ENCODE measurements at regions not wholly inside any gene's neighbourhood (a gene's known extent, or its start where the extent isn't known, plus 50 kb on each side); places are given as distances from the start of the nearest gene placed in this dataset.

DNA sequence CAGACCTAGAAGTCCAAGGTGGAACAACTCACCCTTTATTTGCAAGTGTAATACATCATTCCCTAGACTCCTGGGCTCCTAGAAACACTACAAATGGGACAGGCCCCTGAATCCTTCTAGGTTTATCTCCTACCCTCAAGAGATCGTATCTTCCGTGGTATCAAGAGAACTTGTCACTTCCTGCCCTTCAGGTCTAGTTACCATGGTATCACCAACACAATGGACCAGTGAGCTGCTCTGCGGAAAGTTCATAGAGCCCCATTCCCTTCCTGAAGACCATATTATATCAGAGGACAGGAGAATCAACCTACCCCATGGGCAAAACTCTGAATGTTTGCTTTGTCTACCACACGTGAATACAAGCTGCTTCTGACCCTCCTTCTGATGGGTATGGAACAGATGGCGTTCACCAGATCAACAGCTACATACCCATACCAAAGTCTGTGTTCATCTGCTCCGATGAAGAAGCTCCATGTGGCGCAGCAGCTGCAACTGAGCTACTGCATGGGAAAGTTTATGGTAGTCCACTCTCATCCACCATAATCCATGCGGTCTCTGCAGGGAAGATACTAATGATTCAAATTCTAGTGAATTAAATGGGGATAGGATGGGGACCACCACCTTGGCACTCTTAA lies 84.6 kb upstream of the KLF13 start:
- DNase-seq (ENCODE audit: low read depth in 1 of 2, low spot score in 1 of 2): no peak

- no peak for DNase-seq (ENCODE audit: low read depth in 1 of 2, low spot score in 1 of 2)
These were observed 82.7 kb upstream of the KLF13 start for GRCh38 chr15:31243895-31244294.

DNA sequence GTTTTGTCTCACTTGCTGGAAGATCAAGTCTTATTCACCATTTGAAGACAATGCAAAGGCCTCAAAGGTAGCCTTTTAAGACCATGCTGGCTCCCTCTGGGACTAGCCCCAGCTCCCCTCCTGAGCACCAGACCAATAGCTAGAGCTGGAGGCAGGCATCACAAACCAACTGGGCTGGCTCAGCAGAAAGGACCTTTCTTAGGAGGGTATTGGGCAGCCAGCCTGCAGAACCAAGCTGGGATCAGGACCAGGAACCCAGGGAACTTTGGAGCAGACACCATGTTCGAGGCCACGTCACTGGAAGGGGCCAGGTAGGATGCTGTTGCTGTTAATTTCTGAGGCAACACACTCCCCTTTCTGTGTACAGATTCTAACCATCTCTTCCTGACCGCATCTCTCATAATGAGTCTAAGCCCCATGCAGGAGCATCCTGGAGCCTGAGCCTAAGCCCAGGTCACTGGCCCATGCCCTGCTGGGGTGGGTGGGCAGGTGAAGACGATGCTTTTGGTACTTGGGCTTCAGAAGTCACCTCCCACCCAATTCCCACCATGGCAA lies 81.4 kb upstream of the KLF13 start:
- no peak for DNase-seq (ENCODE audit: low read depth in 1 of 2, low spot score in 1 of 2)

DNA sequence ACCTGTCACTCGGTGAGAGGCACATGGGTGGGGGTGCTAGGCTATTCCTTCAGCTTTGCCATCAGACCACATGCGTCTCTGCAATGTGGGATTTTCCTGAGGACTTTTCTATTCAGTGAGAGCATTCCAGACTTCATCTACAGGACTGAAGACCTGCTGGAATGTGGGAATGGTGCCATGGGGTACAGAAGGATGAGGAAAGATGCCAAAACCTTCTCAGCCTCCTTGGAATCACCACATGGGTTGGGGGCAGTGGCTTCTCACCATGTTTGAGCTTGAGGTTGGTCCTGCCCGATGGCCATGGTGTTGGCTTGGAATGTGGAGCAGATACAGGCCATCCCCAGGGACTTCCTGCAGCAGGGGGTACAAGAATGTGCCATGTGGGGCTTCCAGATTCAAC lies 80.9 kb upstream of the KLF13 start:
- DNase-seq (ENCODE audit: low read depth in 1 of 2, low spot score in 1 of 2): no peak

DNA sequence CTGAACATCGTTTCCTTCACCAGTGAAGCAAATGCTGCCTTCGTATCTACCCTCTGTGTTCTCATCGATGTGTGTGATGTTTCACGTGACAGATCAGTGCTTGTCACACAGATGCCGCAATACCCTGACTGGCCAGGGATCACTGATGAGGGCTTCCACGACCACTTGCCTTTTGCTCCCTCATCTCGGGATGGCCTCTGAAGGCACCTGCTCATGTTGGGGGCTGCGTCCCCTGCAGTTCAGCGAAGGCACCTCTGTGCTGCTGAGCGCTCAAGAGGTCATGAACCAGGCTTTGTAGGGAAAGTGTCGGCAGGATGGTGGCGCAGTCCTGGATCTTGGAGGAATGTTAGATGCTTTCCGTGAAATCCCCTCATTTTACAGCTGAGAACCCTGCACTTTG lies 79.2 kb upstream of the KLF13 start:
- no peak for DNase-seq (ENCODE audit: low read depth in 1 of 2, low spot score in 1 of 2)

DNA sequence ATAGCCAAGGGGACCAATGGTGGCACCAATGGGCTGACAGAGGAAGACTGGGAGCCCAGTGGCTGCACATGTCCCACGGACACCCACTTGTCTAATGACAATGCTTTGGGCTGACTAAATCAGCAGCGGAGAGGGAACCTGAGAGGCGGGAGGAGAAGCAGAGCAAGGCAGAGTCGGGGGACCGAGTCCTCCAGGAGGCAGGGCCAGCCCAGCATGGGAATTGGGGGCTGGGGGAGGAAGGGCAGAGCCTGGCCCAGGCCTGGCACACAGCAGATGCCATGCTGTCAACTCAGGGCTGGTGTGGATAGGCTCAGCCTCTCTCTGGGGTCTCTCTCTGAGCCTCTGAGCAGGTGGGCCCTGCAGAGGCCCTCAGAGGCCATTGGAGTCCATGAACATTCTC lies 78.4 kb upstream of the KLF13 start:
- DNase-seq (ENCODE audit: low read depth in 1 of 2, low spot score in 1 of 2): no peak

- no peak for DNase-seq (ENCODE audit: low read depth in 1 of 2, low spot score in 1 of 2)
These were observed 77.7 kb upstream of the KLF13 start for GRCh38 chr15:31248951-31249350.

DNA sequence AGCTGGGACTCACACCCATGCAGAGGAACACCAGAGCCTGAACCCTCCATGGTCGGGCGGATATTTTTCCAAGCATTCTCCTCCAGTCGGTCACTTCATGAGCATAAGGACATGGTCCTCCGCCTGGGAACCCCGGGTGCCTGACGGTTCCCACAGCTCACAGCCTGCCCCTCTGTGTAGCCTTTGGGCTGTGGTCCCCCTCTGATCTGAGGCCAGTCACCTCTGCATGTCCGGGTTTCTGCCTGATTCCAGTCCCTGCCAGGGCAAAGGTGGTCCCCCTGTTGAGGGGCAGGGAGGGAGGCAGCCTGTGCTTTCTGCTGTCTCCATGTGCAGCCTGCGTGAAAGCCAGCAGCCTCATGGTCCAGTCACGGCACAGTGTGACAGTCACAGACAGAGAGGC lies 76.6 kb upstream of the KLF13 start:
- DNase-seq (ENCODE audit: low read depth in 1 of 2, low spot score in 1 of 2): no peak

DNA sequence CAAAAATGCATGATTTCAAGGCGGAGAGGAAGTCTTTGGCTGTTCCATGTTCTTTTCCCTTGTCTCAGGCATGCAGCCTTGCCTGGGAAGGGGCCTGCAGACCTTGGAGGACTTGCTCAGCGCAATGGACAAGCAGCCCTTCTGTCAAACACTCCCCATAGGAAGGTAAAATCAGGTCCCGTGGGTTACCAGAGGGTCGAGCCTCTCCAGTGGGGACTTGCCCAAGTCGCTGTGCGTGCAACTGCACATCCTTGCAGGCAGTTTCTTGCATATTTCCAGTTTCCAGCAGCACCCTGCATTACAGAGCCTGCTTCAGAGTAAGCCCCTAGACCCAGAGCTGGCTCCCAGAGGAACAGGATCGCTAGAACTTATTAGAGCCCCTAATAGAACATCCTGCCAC lies 75.5 kb upstream of the KLF13 start:
- no peak for DNase-seq (ENCODE audit: low read depth in 1 of 2, low spot score in 1 of 2)

GRCh38 chr15:31252171-31252785 lies 74.4 kb upstream of the KLF13 start:
- DNase-seq (ENCODE audit: low read depth in 1 of 2, low spot score in 1 of 2): no peak

DNA sequence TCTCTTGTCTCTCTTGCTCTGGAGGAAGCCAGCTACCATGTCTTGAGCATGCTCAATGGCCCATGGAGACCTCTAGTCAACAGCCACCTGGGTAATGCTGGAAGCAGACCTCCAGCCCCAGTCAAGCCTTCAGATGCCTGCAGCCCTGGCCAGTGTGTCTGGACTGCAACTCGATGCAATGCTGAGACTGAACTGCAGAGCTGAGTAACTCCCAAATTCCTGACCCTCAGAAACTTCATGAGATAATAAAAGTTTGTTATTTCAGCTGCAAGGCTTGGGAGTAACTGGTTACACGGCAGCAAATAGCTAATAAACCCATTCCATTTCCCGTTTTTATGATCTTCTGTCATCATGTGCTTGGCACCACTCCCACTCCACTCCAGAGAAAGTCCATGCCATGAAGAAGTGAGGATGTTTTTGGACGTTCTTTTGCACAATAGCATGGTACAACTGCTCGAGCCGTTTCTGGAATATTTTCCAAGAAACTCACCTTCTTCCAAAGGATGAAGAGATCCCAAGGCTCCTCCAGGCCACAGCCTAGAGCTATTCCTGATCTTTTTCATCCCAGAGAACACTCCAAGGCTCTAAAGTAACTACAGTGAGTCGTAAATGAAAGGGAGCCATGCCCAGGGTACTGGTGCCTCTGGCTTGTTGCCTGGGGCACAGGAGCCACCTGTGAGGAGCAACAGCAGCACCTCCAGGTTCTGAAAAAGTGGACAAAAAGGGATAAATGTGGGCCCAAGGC lies 72.0 kb upstream of the KLF13 start:
- no peak for DNase-seq (ENCODE audit: low read depth in 1 of 2, low spot score in 1 of 2)

DNA sequence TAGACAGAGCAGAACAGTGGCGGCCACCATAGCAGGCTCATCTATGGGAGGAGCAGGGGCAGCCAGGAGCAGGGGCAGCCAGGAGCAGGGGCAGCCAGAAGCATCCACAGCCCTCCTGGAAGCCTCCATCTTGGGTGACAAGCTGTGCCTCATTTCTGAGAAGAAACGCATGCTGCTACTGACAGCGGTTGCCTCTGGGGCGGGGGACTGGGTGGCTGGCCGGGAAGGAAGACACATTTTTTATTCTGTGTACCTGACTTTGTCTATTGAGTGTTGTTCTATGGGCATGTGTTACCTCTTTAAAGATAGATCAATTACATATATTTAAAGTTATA lies 71.5 kb upstream of the KLF13 start:
- no peak for DNase-seq (ENCODE audit: low read depth in 1 of 2, low spot score in 1 of 2)

DNA sequence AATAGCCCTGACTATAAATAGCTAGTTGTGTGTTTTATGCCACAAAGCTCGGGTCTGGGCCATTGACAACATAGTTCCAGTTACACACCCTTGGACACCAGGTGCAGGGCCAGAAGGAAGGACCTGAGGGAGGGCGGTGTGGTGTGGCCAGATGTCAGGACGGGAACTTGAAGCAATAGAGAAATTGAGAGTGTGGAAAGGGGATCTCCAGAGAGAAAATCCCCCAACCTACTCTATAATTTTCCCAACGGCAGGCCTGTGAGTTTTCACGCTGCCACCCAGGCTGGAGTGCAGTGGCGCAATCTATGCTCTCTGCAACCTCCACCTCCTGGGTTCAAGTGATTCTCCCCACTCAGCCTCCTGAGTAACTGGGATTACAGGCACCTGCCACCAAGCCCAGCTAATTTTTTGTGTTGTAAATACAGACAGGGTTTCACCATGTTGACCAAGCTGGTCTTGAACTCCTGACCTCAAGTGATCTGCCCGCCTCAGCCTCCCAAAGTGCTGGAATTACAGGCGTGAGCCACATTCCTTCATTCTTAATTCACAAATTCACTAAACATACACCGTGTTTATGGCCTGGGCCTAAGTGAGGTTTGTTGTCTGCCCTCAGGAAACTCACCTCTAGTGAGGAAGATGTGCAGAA lies 70.8 kb upstream of the KLF13 start:
- DNase-seq (ENCODE audit: low read depth in 1 of 2, low spot score in 1 of 2): no peak

DNA sequence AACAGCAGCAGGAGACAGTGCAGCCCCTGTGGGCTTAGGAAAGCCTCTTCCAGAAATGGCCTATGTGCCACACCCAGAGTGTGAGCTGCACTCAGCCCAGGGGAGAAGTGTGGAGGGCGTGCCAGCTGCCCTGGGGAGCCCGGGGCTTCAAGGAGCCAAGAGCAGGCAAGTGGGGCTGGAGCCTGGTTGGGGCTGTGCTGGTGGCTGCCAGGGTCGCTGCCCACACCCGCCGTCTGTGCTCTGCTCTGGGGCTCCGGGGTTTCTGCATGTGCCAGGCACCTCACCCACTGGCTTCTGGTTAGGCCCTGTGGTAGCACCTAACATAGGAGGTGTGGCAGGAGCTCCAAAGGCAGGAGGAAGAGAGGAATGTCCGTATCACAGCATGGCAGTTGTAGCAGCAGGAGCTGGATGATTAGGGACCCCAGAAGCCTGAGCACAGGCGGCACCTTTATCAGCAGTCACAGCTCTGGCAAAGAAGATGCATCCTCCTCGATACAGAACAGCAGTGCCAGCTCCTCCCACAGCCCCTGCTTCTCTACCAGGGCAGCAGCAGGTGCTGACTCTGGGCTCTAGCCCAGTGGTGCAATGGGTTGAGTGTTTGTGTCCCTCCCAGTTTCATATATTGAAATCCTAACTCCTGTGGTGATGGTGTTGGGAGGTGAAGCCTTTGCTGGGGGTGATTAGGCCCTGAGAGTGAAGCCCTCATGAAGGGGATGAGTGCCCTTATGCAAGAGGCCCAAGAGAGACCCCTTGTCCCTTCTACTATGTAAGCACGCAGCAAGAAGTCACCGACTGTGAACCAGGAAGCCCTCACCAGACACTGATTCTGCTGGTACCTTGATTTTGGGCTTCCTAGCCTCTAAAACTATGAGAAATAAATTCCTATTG lies 70.0 kb upstream of the KLF13 start:
- DNase-seq (ENCODE audit: low read depth in 1 of 2, low spot score in 1 of 2): no peak

- no peak for DNase-seq (ENCODE audit: low read depth in 1 of 2, low spot score in 1 of 2)
These were observed 69.3 kb upstream of the KLF13 start for GRCh38 chr15:31257286-31257685.

GRCh38 chr15:31258260-31258659 lies 68.4 kb upstream of the KLF13 start:
- no peak for DNase-seq (ENCODE audit: low read depth in 1 of 2, low spot score in 1 of 2)

- DNase-seq (ENCODE audit: low read depth in 1 of 2, low spot score in 1 of 2): no peak
These were observed 66.9 kb upstream of the KLF13 start for GRCh38 chr15:31259562-31260252.

DNA sequence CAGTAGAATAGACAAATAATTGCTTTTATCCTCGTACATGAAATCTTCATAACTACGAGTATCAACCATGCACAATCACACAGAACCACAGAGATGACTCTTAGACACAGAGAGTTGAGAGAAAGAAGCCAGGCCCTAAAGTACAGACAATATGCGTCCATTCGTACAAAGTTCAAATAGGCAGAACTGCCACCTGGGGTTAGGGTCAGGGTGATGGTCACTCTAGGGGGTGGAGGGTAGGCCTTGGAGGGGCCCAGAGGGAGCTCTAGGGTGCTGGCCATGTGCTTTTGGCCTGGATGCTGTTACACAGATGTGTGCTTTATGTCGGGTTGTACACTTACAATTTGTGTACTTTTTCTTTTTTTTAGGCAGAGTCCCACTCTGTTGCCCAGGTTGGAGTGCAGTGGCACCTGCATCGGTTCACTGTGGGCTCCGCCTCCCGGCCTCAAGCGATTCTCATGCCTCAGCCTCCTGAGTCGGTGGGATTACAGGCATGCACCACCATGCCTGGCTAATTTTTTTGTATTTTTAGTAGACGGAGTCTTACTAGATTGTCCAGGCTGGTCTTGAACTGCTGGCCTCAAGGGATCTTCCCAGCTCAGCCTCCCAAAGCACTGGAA lies 65.9 kb upstream of the KLF13 start:
- DNase-seq (ENCODE audit: low read depth in 1 of 2, low spot score in 1 of 2): no peak

DNA sequence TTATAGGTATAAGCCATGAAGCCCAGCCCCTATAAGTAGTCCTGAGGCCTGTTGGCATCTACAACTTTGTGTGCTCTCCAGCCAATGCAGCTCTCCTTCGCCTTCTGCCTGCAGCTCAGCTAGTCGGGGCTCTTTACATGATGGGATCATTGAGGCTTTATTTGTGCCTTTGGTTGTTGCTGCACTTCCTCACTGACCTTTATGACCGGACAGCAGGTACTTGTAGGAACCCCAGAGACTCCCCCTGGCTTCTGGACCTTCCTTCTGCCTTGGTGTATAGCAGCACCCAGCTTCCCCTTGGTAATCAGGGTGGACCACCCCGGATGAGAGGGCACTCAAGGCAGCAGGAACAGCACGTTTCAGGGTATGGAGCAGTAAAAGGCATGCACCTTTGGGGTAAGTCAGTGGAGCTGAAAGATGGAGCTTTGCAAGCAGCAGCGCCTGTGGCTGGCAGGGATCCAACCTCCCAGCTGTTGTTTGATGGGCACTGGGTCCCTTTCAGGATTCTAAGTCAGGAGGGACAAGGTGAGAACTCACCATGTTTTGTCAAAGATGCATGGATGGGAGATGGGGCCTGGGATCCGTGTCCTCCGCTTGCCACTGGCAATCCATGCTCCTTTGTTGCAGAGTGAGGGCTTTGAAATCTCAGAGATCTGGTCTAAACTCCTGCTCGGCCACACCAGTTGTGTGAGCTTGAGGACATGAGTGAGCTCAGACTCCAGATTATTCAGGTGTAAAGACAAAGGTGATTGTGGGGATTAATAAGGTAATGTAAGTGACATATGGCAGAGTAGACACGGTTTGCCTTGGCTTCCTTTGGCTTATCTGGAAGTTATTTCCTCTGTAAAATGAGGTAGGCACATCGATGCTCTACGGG lies 65.1 kb upstream of the KLF13 start:
- DNase-seq (ENCODE audit: low read depth in 1 of 2, low spot score in 1 of 2): no peak
